Keratinocyte (primary cell): ENCODE measurements at regions not wholly inside any gene's neighbourhood (a gene's known extent, or its start where the extent isn't known, plus 50 kb on each side); places are given as distances from the start of the nearest gene placed in this dataset.
"Not testable (repeated sequence)": the region's sequence is repeated elsewhere in the genome, so short reads cannot be mapped to it uniquely, and the experiment has no call there.

Experiments
- DNase-seq: peaks from one replicate; pipeline ENCODE4 v3.0.0-alpha.2; 2011; ENCODE audit warnings: low read depth, missing footprints, low spot score
- FAIRE-seq: peaks from 2 replicates; lab custom pipeline; 2011; peaks lifted over from hg19 to GRCh38; lab: Jason Lieb, UNC
- H2AFZ ChIP-seq: 2 replicates; pipeline ENCODE4 v1.6.0; 2012; ENCODE audit warnings: low read length, control low read depth, inconsistent platforms; ENCODE audit not compliant: control insufficient read depth
- H3K27ac ChIP-seq: 2 replicates; pipeline ENCODE4 v1.5.1; 2011; ENCODE audit warnings: low read length; ENCODE audit not compliant: control insufficient read depth, insufficient read depth
- H3K27me3 ChIP-seq: 3 replicates; pipeline ENCODE4 v1.6.0; 2011; ENCODE audit warnings: low read length; ENCODE audit not compliant: control insufficient read depth, insufficient read depth; ENCODE audit errors: extremely low read depth
- H3K36me3 ChIP-seq, 2 experiments: 2 replicates in 1 of 2; 3 replicates in 1 of 2; pipeline ENCODE4 v1.5.1; 2011; ENCODE audit warnings: low read length in 2 of 2, mild to moderate bottlenecking in 1 of 2; ENCODE audit not compliant: control insufficient read depth in 2 of 2, insufficient read depth in 2 of 2; ENCODE audit errors: extremely low read depth in 1 of 2
- H3K4me1 ChIP-seq: 3 replicates; pipeline ENCODE4 v1.5.1; 2011; ENCODE audit warnings: low read length; ENCODE audit not compliant: control insufficient read depth, insufficient read depth; ENCODE audit errors: extremely low read depth
- H3K4me2 ChIP-seq: 3 replicates; pipeline ENCODE4 v1.6.0; 2011; ENCODE audit warnings: low read depth, low read length; ENCODE audit not compliant: control insufficient read depth, insufficient read depth; ENCODE audit errors: extremely low read depth
- H3K4me3 ChIP-seq, 3 experiments: fragments of 200-600 bp in 1 of 3; sonication (generic) in 1 of 3; 2 replicates in 2 of 3; 3 replicates in 1 of 3; pipeline ENCODE4 v1.5.1; 2011 to 2016; ENCODE audit warnings: low read length in 3 of 3, mild to moderate bottlenecking in 3 of 3, control low read depth in 2 of 3, inconsistent platforms in 1 of 3, low read depth in 1 of 3, mixed read lengths in 1 of 3, mixed run types in 1 of 3, moderate library complexity in 1 of 3; ENCODE audit not compliant: control insufficient read depth in 2 of 3, insufficient read depth in 2 of 3; ENCODE audit errors: extremely low read depth in 1 of 3
- H3K79me2 ChIP-seq: 2 replicates; pipeline ENCODE4 v1.6.0; 2012; ENCODE audit warnings: low read length; ENCODE audit not compliant: control insufficient read depth, insufficient read depth
- H3K9ac ChIP-seq: 3 replicates; pipeline ENCODE4 v1.6.0; 2011; ENCODE audit warnings: low read length; ENCODE audit not compliant: control insufficient read depth, insufficient read depth; ENCODE audit errors: extremely low read depth
- H3K9me1 ChIP-seq: 3 replicates; pipeline ENCODE4 v1.6.0; 2011; ENCODE audit warnings: low read length; ENCODE audit not compliant: control insufficient read depth, insufficient read depth; ENCODE audit errors: extremely low read depth
- H3K9me3 ChIP-seq: 2 replicates; pipeline ENCODE4 v1.5.1; 2012; ENCODE audit warnings: low read depth, low read length; ENCODE audit not compliant: control insufficient read depth
- H4K20me1 ChIP-seq: 3 replicates; pipeline ENCODE4 v1.6.0; 2011; ENCODE audit warnings: low read length; ENCODE audit not compliant: control insufficient read depth, insufficient read depth; ENCODE audit errors: extremely low read depth
- CTCF ChIP-seq, 3 experiments: IDR thresholded peaks in 1 of 3; conservative IDR thresholded peaks in 1 of 3; optimal IDR thresholded peaks in 1 of 3; 2 replicates in 2 of 3; 3 replicates in 1 of 3; pipeline versions ENCODE3 to v1.5.1; 2011; ENCODE audit warnings: low read length in 3 of 3, mild to moderate bottlenecking in 3 of 3, moderate library complexity in 2 of 3, control low read depth in 1 of 3, inconsistent platforms in 1 of 3; ENCODE audit not compliant: insufficient read depth in 2 of 3; ENCODE audit errors: extremely low read depth in 1 of 3
- EZH2 ChIP-seq: IDR thresholded peaks from one replicate; pipeline ENCODE4 v1.6.1; 2012; ENCODE audit warnings: inconsistent platforms, mild to moderate bottlenecking, low read length, moderate library complexity
- dilution Hi-C: fragments of 300-500 bp; cut with MboI; formaldehyde crosslinking; loops from one replicate; pipeline ENCODE4 v1.7.0; 2020; ENCODE audit warnings: low sequenced_read_pairs; ENCODE audit not compliant: extremely low pct_ligation_motif_present

GRCh38 chr16:29124828-29125227, 140.0 kb downstream of the LAT start:
- dilution Hi-C loops: no loop called here
- Histone ChIP-seq H3K9me1 (no peaks in the 10 kb centered on the region), H3K27ac (no peak overlapping the region), H3K4me2 (no peak overlapping the region), H3K27me3 (peaks cover 18% of the 10 kb centered on the region), H3K9me3 (no peaks in the 10 kb centered on the region), H4K20me1 (no peaks in the 10 kb centered on the region), H3K4me1 (no peaks in the 10 kb centered on the region), H3K4me3 (no peak overlapping the region), H3K36me3 (no peaks in the 10 kb centered on the region), H2AFZ (no peak overlapping the region), H3K79me2 (no peaks in the 10 kb centered on the region), H3K9ac (no peak overlapping the region)
- TF ChIP-seq EZH2 (no peak), CTCF (optimal IDR thresholded peaks at IDR 0.05 in 1 of 3, IDR thresholded peaks at IDR 0.05 in 1 of 3, conservative IDR thresholded peaks at IDR 0.05 in 1 of 3; ENCODE audit: extremely low read depth in 1 of 3, insufficient read depth in 2 of 3, low read length in 3 of 3) (no peak)
- no peak for DNase-seq
- FAIRE-seq: no peak

- H3K9me3 ChIP-seq, H2AFZ ChIP-seq, DNase-seq, FAIRE-seq, H3K4me1 ChIP-seq, H3K27ac ChIP-seq, H4K20me1 ChIP-seq, H3K4me2 ChIP-seq, H3K4me3 ChIP-seq, H3K79me2 ChIP-seq, H3K9me1 ChIP-seq, dilution Hi-C loops, H3K36me3 ChIP-seq, H3K9ac ChIP-seq: not testable (repeated sequence)
- peaks cover 12% of the 10 kb centered on the region for H3K27me3 ChIP-seq
Measured at GRCh38 chr16:29124162-29124561, 139.3 kb downstream of the LAT start.

- FAIRE-seq, dilution Hi-C loops, H2AFZ ChIP-seq: not testable (repeated sequence)
Measured at GRCh38 chr16:29120680-29121079, 135.8 kb downstream of the LAT start.

GRCh38 chr16:29118301-29118957, 133.6 kb downstream of the LAT start:
- H3K9me3 ChIP-seq, dilution Hi-C loops, H3K4me2 ChIP-seq, H3K27ac ChIP-seq, H2AFZ ChIP-seq, H3K9me1 ChIP-seq, DNase-seq, H3K4me3 ChIP-seq, H3K9ac ChIP-seq, H3K4me1 ChIP-seq, H4K20me1 ChIP-seq, FAIRE-seq, H3K79me2 ChIP-seq, H3K36me3 ChIP-seq: not testable (repeated sequence)
- H3K27me3 ChIP-seq: peaks cover 12% of the 10 kb centered on the region

More at GRCh38 chr16:29120680-29121079, 135.8 kb downstream of the LAT start:
- not testable (repeated sequence) for H3K4me1 ChIP-seq, H3K9ac ChIP-seq, H4K20me1 ChIP-seq, H3K27ac ChIP-seq, H3K27me3 ChIP-seq, H3K9me3 ChIP-seq, H3K36me3 ChIP-seq, H3K4me2 ChIP-seq, H3K79me2 ChIP-seq, DNase-seq, H3K9me1 ChIP-seq, H3K4me3 ChIP-seq
